Stimulated activated CD4-positive, alpha-beta T cell treated with anti-CD3 and anti-CD28 coated beads, Interleukin-1b, Interleukin-23, amount 100 ng/mL, for 4 hours (primary cell): ENCODE measurements at regions not wholly inside any gene's neighbourhood (a gene's known extent, or its start where the extent isn't known, plus 50 kb on each side); places are given as distances from the start of the nearest gene placed in this dataset.

Experiments
- DNase-seq, 2 donors: peaks; one replicate each; pipeline ENCODE4 v3.0.0-alpha.2; 2020; ENCODE audit warnings: low read depth in 2 of 2

GRCh38 chr1:226816576-226816975 is 53.8 kb upstream of the PSEN2 start:
- no peak for DNase-seq

- DNase-seq: no peak
These were observed 55.5 kb upstream of the PSEN2 start for GRCh38 chr1:226814751-226815537.

- no peak for DNase-seq
These were observed 56.5 kb upstream of the PSEN2 start for GRCh38 chr1:226813671-226814591.

- DNase-seq: no peak
These were observed 59.7 kb upstream of the PSEN2 start for GRCh38 chr1:226810681-226811080.

GRCh38 chr1:226809785-226810571 is 60.4 kb upstream of the PSEN2 start:
- DNase-seq: no peak

- no peak for DNase-seq
These were observed 61.9 kb upstream of the PSEN2 start for GRCh38 chr1:226808501-226808900.

- no peak for DNase-seq
These were observed 63.4 kb upstream of the PSEN2 start for GRCh38 chr1:226806988-226807387.

GRCh38 chr1:226804907-226805759 is 65.3 kb upstream of the PSEN2 start:
- DNase-seq: no peak

GRCh38 chr1:226800763-226801380 is 61.8 kb upstream of the ITPKB start:
- no peak for DNase-seq

GRCh38 chr1:226799634-226800281 is 60.7 kb upstream of the ITPKB start:
- DNase-seq: no peak

GRCh38 chr1:226798427-226799411 is 59.6 kb upstream of the ITPKB start:
- peak; percentile 34 to 36 for DNase-seq

- DNase-seq: no peak
These were observed 58.1 kb upstream of the ITPKB start for GRCh38 chr1:226797151-226797550.

GRCh38 chr1:226793620-226794276 is 54.7 kb upstream of the ITPKB start:
- no peak for DNase-seq

GRCh38 chr1:226792368-226792767 is 53.3 kb upstream of the ITPKB start:
- DNase-seq: no peak

- no peak for DNase-seq
These were observed 51.6 kb upstream of the ITPKB start for GRCh38 chr1:226790545-226791181.

GRCh38 chr1:226788965-226789364 is 49.9 kb upstream of the ITPKB start:
- no peak for DNase-seq
